ENCODE measurements at regions not wholly inside any gene's neighbourhood (a gene's known extent, or its start where the extent isn't known, plus 50 kb on each side); places are given as distances from the start of the nearest gene placed in this dataset.
A peak's percentile ranks its signal among the peaks of the same experiment; 100 is the strongest.
"Not testable (repeated sequence)": the region's sequence is repeated elsewhere in the genome, so short reads cannot be mapped to it uniquely, and the experiment has no call there.

GRCh38 chr4:13902146-13902545 is 274.6 kb upstream of the BOD1L1 start:
- no peak for DNase-seq (ENCODE audit: low spot score)

GRCh38 chr4:13903061-13903460 is 275.5 kb upstream of the BOD1L1 start:
- DNase-seq (ENCODE audit: low spot score) = no peak

GRCh38 chr4:13903901-13904300 is 276.4 kb upstream of the BOD1L1 start:
- DNase-seq (ENCODE audit: low spot score) = no peak

- no peak for DNase-seq (ENCODE audit: low spot score)
These were observed 278.0 kb upstream of the BOD1L1 start for GRCh38 chr4:13905543-13905942.

- DNase-seq (ENCODE audit: low spot score) = no peak
These were observed 279.2 kb upstream of the BOD1L1 start for GRCh38 chr4:13906727-13907126.

- DNase-seq (ENCODE audit: low spot score) = peak; percentile 86
These were observed 279.8 kb upstream of the BOD1L1 start for GRCh38 chr4:13907255-13907751.

- no peak for DNase-seq (ENCODE audit: low spot score)
These were observed 280.9 kb upstream of the BOD1L1 start for GRCh38 chr4:13908455-13908854.

GRCh38 chr4:13910556-13910955 is 283.0 kb upstream of the BOD1L1 start:
- DNase-seq (ENCODE audit: low spot score) = no peak

GRCh38 chr4:13911256-13911655 is 283.7 kb upstream of the BOD1L1 start:
- no peak for DNase-seq (ENCODE audit: low spot score)

- no peak for DNase-seq (ENCODE audit: low spot score)
These were observed 285.0 kb upstream of the BOD1L1 start for GRCh38 chr4:13912436-13912925.

GRCh38 chr4:13912966-13913365 is 285.4 kb upstream of the BOD1L1 start:
- peak; percentile 42 for DNase-seq (ENCODE audit: low spot score)

GRCh38 chr4:13917015-13917414 is 289.5 kb upstream of the BOD1L1 start:
- peak; percentile 51 for DNase-seq (ENCODE audit: low spot score)

GRCh38 chr4:13918110-13918509 is 290.6 kb upstream of the BOD1L1 start:
- DNase-seq (ENCODE audit: low spot score) = peak; percentile 77

- DNase-seq (ENCODE audit: low spot score) = peak; percentile 73
These were observed 291.5 kb upstream of the BOD1L1 start for GRCh38 chr4:13918991-13919441.

- DNase-seq (ENCODE audit: low spot score) = no peak
These were observed 292.8 kb upstream of the BOD1L1 start for GRCh38 chr4:13920111-13920875.

GRCh38 chr4:13920901-13921300 is 293.4 kb upstream of the BOD1L1 start:
- peak; percentile 91 for DNase-seq (ENCODE audit: low spot score)

- peak; percentile 22 for DNase-seq (ENCODE audit: low spot score)
These were observed 294.3 kb upstream of the BOD1L1 start for GRCh38 chr4:13921805-13922204.

GRCh38 chr4:13922459-13922858 is 294.9 kb upstream of the BOD1L1 start:
- no peak for DNase-seq (ENCODE audit: low spot score)

GRCh38 chr4:13922873-13923645 is 295.5 kb upstream of the BOD1L1 start:
- no peak for DNase-seq (ENCODE audit: low spot score)

- not testable (repeated sequence) for DNase-seq (ENCODE audit: low spot score)
These were observed 297.4 kb upstream of the BOD1L1 start for GRCh38 chr4:13924900-13925299.

GRCh38 chr4:13928214-13928613 is 300.7 kb upstream of the BOD1L1 start:
- DNase-seq (ENCODE audit: low spot score) = no peak

GRCh38 chr4:13930155-13930554 is 302.6 kb upstream of the BOD1L1 start:
- DNase-seq (ENCODE audit: low spot score) = no peak

GRCh38 chr4:13933191-13933590 is 305.7 kb upstream of the BOD1L1 start:
- DNase-seq (ENCODE audit: low spot score) = peak; percentile 73

All from AG20443 (cell line).